Activated naive CD4-positive, alpha-beta T cell treated with anti-CD3 and anti-CD28 coated beads, Interleukin-2, amount 50 U/mL, for 16 hours (primary cell): ENCODE measurements at regions not wholly inside any gene's neighbourhood (a gene's known extent, or its start where the extent isn't known, plus 50 kb on each side); places are given as distances from the start of the nearest gene placed in this dataset.

ENCODE experiments used
- DNase-seq: peaks from one replicate; pipeline ENCODE4 v3.0.0-alpha.2; 2020

GRCh38 chr11:127339376-127339775 lies 338.8 kb upstream of the KIRREL3 start:
- no peak for DNase-seq

GRCh38 chr11:127338380-127339259 lies 338.1 kb upstream of the KIRREL3 start:
- no peak for DNase-seq

- no peak for DNase-seq
Measured at GRCh38 chr11:127334466-127334865, 333.9 kb upstream of the KIRREL3 start.

- no peak for DNase-seq
Measured at GRCh38 chr11:127332896-127333295, 332.3 kb upstream of the KIRREL3 start.

GRCh38 chr11:127330044-127330443 lies 329.5 kb upstream of the KIRREL3 start:
- no peak for DNase-seq

- no peak for DNase-seq
Measured at GRCh38 chr11:127308291-127308690, 307.7 kb upstream of the KIRREL3 start.

- no peak for DNase-seq
Measured at GRCh38 chr11:127307700-127308099, 307.1 kb upstream of the KIRREL3 start.

- DNase-seq: no peak
Measured at GRCh38 chr11:127304634-127305033, 304.1 kb upstream of the KIRREL3 start.

- no peak for DNase-seq
Measured at GRCh38 chr11:127288926-127289325, 288.4 kb upstream of the KIRREL3 start.

GRCh38 chr11:127281534-127281933 lies 281.0 kb upstream of the KIRREL3 start:
- DNase-seq: no peak

GRCh38 chr11:127275774-127276173 lies 275.2 kb upstream of the KIRREL3 start:
- DNase-seq: no peak

- DNase-seq: no peak
Measured at GRCh38 chr11:127274328-127274676, 273.7 kb upstream of the KIRREL3 start.

- DNase-seq: no peak
Measured at GRCh38 chr11:127273593-127274327, 273.2 kb upstream of the KIRREL3 start.

GRCh38 chr11:127270851-127271250 lies 270.3 kb upstream of the KIRREL3 start:
- no peak for DNase-seq

GRCh38 chr11:127269911-127270310 lies 269.3 kb upstream of the KIRREL3 start:
- no peak for DNase-seq

- DNase-seq: no peak
Measured at GRCh38 chr11:127268932-127269331, 268.4 kb upstream of the KIRREL3 start.

- no peak for DNase-seq
Measured at GRCh38 chr11:127268521-127268920, 268.0 kb upstream of the KIRREL3 start.

GRCh38 chr11:127259102-127259501 lies 258.5 kb upstream of the KIRREL3 start:
- no peak for DNase-seq

- DNase-seq: no peak
Measured at GRCh38 chr11:127255209-127255608, 254.6 kb upstream of the KIRREL3 start.

- no peak for DNase-seq
Measured at GRCh38 chr11:127252321-127252720, 251.8 kb upstream of the KIRREL3 start.

- DNase-seq: no peak
Measured at GRCh38 chr11:127249576-127249975, 249.0 kb upstream of the KIRREL3 start.

GRCh38 chr11:127248476-127248875 lies 247.9 kb upstream of the KIRREL3 start:
- DNase-seq: no peak

- DNase-seq: no peak
Measured at GRCh38 chr11:127247261-127247851, 246.8 kb upstream of the KIRREL3 start.

GRCh38 chr11:127242676-127243075 lies 242.1 kb upstream of the KIRREL3 start:
- DNase-seq: no peak
